ENCODE measurements at regions not wholly inside any gene's neighbourhood (a gene's known extent, or its start where the extent isn't known, plus 50 kb on each side); places are given as distances from the start of the nearest gene placed in this dataset.

- H3K9me3 ChIP-seq (ENCODE audit: low read length), result no peaks in the 10 kb centered on the region
These were observed 252.7 kb downstream of the ACTR3B start for GRCh38 chr7:153012203-153012602.

GRCh38 chr7:153017223-153017622 is 257.7 kb downstream of the ACTR3B start:
- H2AFZ ChIP-seq (ENCODE audit: low read length), result no peak overlapping the region
- no peaks in the 10 kb centered on the region for H3K4me1 ChIP-seq (ENCODE audit: insufficient read depth, low read length, poor library complexity, severe bottlenecking)
- POLR2A ChIA-PET, result no interaction called here
- no TSS peak for BruUV-seq (replicated peaks)
- H3K36me3 ChIP-seq (ENCODE audit: insufficient read depth, low read length), result no peaks in the 10 kb centered on the region
- no peak overlapping the region for H3K4me3 ChIP-seq (ENCODE audit: low read depth, low read length, poor library complexity, severe bottlenecking)
- no peak overlapping the region for H3K4me2 ChIP-seq (ENCODE audit: low read length)
- H3K79me2 ChIP-seq (ENCODE audit: insufficient read depth, low read depth, low read length), result no peaks in the 10 kb centered on the region
- no peaks in the 10 kb centered on the region for H3K9me3 ChIP-seq (ENCODE audit: low read length)
- CTCF ChIA-PET (ENCODE audit: unreplicated experiment), result no interaction called here
- H4K20me1 ChIP-seq (ENCODE audit: insufficient read depth, low read length), result no peaks in the 10 kb centered on the region
- TF ChIP-seq CTCF (conservative IDR thresholded peaks at IDR 0.05; ENCODE audit: low read length) (no peak), EZH2phosphoT487 (IDR thresholded peaks at IDR 0.05; ENCODE audit: borderline replicate concordance, low read depth, low read length) (no peak)
- DNase-seq (ENCODE audit: low spot score), result no peak
- H3K9me2 ChIP-seq (ENCODE audit: insufficient read depth, low read length), result no peaks in the 10 kb centered on the region
- no peak overlapping the region for H3K27ac ChIP-seq (ENCODE audit: low read depth, low read length, poor library complexity, severe bottlenecking)
- intact Hi-C loops (cut with micrococcal nuclease; ENCODE audit: unreplicated experiment), result no loop called here

More at GRCh38 chr7:153012203-153012602, 252.7 kb downstream of the ACTR3B start:
- H3K27ac ChIP-seq (ENCODE audit: low read depth, low read length, poor library complexity, severe bottlenecking), result no peak overlapping the region
- no peak overlapping the region for H2AFZ ChIP-seq (ENCODE audit: low read length)
- ChIA-PET POLR2A (no interaction called here), CTCF (ENCODE audit: unreplicated experiment) (interaction anchor here (1.0 kb wide), 1 partner anchor 47 kb away, joined by 4 read pairs; no protein-coding TSS in a partner anchor)
- intact Hi-C loops (cut with micrococcal nuclease; ENCODE audit: unreplicated experiment), result no loop called here
- H3K4me3 ChIP-seq (ENCODE audit: low read depth, low read length, poor library complexity, severe bottlenecking), result no peak overlapping the region
- DNase-seq (ENCODE audit: low spot score), result no peak
- H3K4me2 ChIP-seq (ENCODE audit: low read length), result no peak overlapping the region
- no peaks in the 10 kb centered on the region for H4K20me1 ChIP-seq (ENCODE audit: insufficient read depth, low read length)
- TF ChIP-seq EZH2phosphoT487 (IDR thresholded peaks at IDR 0.05; ENCODE audit: borderline replicate concordance, low read depth, low read length), result no peak
- TF ChIP-seq CTCF (conservative IDR thresholded peaks at IDR 0.05; ENCODE audit: low read length), result no peak
- no peaks in the 10 kb centered on the region for H3K4me1 ChIP-seq (ENCODE audit: insufficient read depth, low read length, poor library complexity, severe bottlenecking)
- BruUV-seq (replicated peaks), result no TSS peak
- H3K36me3 ChIP-seq (ENCODE audit: insufficient read depth, low read length), result no peaks in the 10 kb centered on the region
- no peaks in the 10 kb centered on the region for H3K9me2 ChIP-seq (ENCODE audit: insufficient read depth, low read length)
- H3K79me2 ChIP-seq (ENCODE audit: insufficient read depth, low read depth, low read length), result no peaks in the 10 kb centered on the region

DNA sequence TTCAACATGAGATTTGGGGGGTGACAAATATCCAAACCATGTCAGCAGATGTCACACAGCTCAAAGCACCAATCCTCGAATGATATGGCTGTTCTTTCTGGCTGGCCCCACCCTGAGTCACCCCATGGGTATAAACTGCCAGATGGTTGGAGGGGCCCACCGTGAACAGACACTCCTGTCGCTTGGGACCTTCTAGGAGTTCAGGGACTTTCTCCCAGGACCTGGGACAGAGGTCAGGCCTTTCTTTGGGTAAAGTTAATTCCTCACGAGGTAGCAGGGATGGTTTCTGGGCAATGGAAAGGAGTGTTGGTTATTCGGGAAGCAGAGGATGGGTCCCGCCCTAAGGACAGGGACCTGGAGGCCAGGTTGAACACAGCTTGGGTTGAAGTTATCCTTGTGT is 262.0 kb downstream of the ACTR3B start:
- Histone ChIP-seq H3K9me3 (ENCODE audit: low read length) (no peaks in the 10 kb centered on the region), H3K79me2 (ENCODE audit: insufficient read depth, low read depth, low read length) (no peaks in the 10 kb centered on the region), H3K9me2 (ENCODE audit: insufficient read depth, low read length) (no peaks in the 10 kb centered on the region), H3K4me2 (ENCODE audit: low read length) (no peak overlapping the region), H2AFZ (ENCODE audit: low read length) (no peak overlapping the region), H3K4me1 (ENCODE audit: insufficient read depth, low read length, poor library complexity, severe bottlenecking) (no peaks in the 10 kb centered on the region), H3K36me3 (ENCODE audit: insufficient read depth, low read length) (no peaks in the 10 kb centered on the region), H3K27ac (ENCODE audit: low read depth, low read length, poor library complexity, severe bottlenecking) (no peak overlapping the region), H3K4me3 (ENCODE audit: low read depth, low read length, poor library complexity, severe bottlenecking) (no peak overlapping the region), H4K20me1 (ENCODE audit: insufficient read depth, low read length) (no peaks in the 10 kb centered on the region)
- no peak for TF ChIP-seq CTCF (conservative IDR thresholded peaks at IDR 0.05; ENCODE audit: low read length)
- TF ChIP-seq EZH2phosphoT487 (IDR thresholded peaks at IDR 0.05; ENCODE audit: borderline replicate concordance, low read depth, low read length), result no peak
- ChIA-PET CTCF (ENCODE audit: unreplicated experiment) (no interaction called here), POLR2A (no interaction called here)
- no peak for DNase-seq (ENCODE audit: low spot score)
- no TSS peak for BruUV-seq (replicated peaks)
- intact Hi-C loops (cut with micrococcal nuclease; ENCODE audit: unreplicated experiment), result no loop called here
